ENCODE measurements at regions not wholly inside any gene's neighbourhood (a gene's known extent, or its start where the extent isn't known, plus 50 kb on each side); places are given as distances from the start of the nearest gene placed in this dataset.

- DNase-seq (ENCODE audit: low read depth, low spot score), result no peak
- Histone ChIP-seq H3K4me2 (ENCODE audit: control insufficient read depth, insufficient read depth) (no peak overlapping the region), H3K4me1 (ENCODE audit: control insufficient read depth, insufficient read depth, low read length) (no peaks in the 10 kb centered on the region), H2AFZ (ENCODE audit: control insufficient read depth, low read depth, low read length) (no peak overlapping the region), H3K27me3 (replicated peaks in 1 of 2; ENCODE audit: control insufficient read depth in 2 of 2, insufficient read depth in 2 of 2, low read length in 1 of 2) (no peaks in the 10 kb centered on the region), H3K79me2 (ENCODE audit: control insufficient read depth, insufficient read depth, low read length) (no peaks in the 10 kb centered on the region), H3K4me3 (no peak overlapping the region), H3K36me3 (ENCODE audit: control insufficient read depth in 2 of 2, insufficient read depth in 2 of 2, low read length in 1 of 2) (no peaks in the 10 kb centered on the region), H4K20me1 (ENCODE audit: control insufficient read depth, insufficient read depth) (no peaks in the 10 kb centered on the region), H3K9me3 (replicated peaks; ENCODE audit: control insufficient read depth, insufficient read depth, low read length) (no peaks in the 10 kb centered on the region), H3K9ac (ENCODE audit: control insufficient read depth, insufficient read depth, low read length) (no peak overlapping the region), H3K27ac (ENCODE audit: control insufficient read depth, insufficient read depth) (no peak overlapping the region)
- ChIA-PET POLR2A (no interaction called here), SMC1A (ENCODE audit: uncharacterized antibody, unreplicated experiment) (interaction anchor here (0.6 kb wide), 1 partner anchor 59 kb away, joined by 4 read pairs; no protein-coding TSS in a partner anchor), CTCF (interaction anchor here (0.6 to 0.7 kb wide), 2 partner anchors 24 to 106 kb away, joined by 3 read pairs; no protein-coding TSS in a partner anchor), RAD21 (ENCODE audit: unreplicated experiment) (no interaction called here)
- TF ChIP-seq ZNF384 (IDR thresholded peaks at IDR 0.05; ENCODE audit: borderline replicate concordance, low read depth, low read length) (peak; percentile 53; the same call in 1 of the 2 replicates), NFXL1 (IDR thresholded peaks at IDR 0.05; ENCODE audit: borderline replicate concordance) (no peak), ZSCAN29 (IDR thresholded peaks at IDR 0.05) (no peak), ZBTB4 (CRISPR knock-in tag; IDR thresholded peaks at IDR 0.05) (no peak)
- intact Hi-C loops (cut with micrococcal nuclease; ENCODE audit: unreplicated experiment) (no loop called here), in situ Hi-C loops (cut with MboI) (no loop called here)
- 8% methylated on average over 7 of the region's 8 CpGs for WGBS (ENCODE audit: insufficient coverage, insufficient replicate concordance, low lambda C conversion rate, missing lambda C conversion rate)
- ATAC-seq, result no peak
- no TSS peak for BruUV-seq (replicated peaks)
- no peak for FAIRE-seq
These were observed 194.5 kb upstream of the CDH13 start for GRCh38 chr16:82432261-82432660.

- Histone ChIP-seq H3K4me3 (no peak overlapping the region), H3K4me1 (ENCODE audit: control insufficient read depth, insufficient read depth, low read length) (no peaks in the 10 kb centered on the region), H3K27me3 (replicated peaks in 1 of 2; ENCODE audit: control insufficient read depth in 2 of 2, insufficient read depth in 2 of 2, low read length in 1 of 2) (peaks cover 0 to 2% of the 10 kb centered on the region in 2 experiments; a peak in 1 of 4 replicates), H4K20me1 (ENCODE audit: control insufficient read depth, insufficient read depth) (no peaks in the 10 kb centered on the region), H3K79me2 (ENCODE audit: control insufficient read depth, insufficient read depth, low read length) (no peaks in the 10 kb centered on the region), H3K9ac (ENCODE audit: control insufficient read depth, insufficient read depth, low read length) (no peak overlapping the region), H2AFZ (ENCODE audit: control insufficient read depth, low read depth, low read length) (no peak overlapping the region), H3K9me3 (replicated peaks; ENCODE audit: control insufficient read depth, insufficient read depth, low read length) (no peaks in the 10 kb centered on the region), H3K27ac (ENCODE audit: control insufficient read depth, insufficient read depth) (no peak overlapping the region), H3K36me3 (ENCODE audit: control insufficient read depth in 2 of 2, insufficient read depth in 2 of 2, low read length in 1 of 2) (no peaks in the 10 kb centered on the region), H3K4me2 (ENCODE audit: control insufficient read depth, insufficient read depth) (no peak overlapping the region)
- ChIA-PET CTCF (no interaction called here), RAD21 (ENCODE audit: unreplicated experiment) (no interaction called here), SMC1A (ENCODE audit: uncharacterized antibody, unreplicated experiment) (no interaction called here), POLR2A (no interaction called here)
- in situ Hi-C loops (cut with MboI), result no loop called here
- DNase-seq (ENCODE audit: low read depth, low spot score), result no peak
- WGBS (ENCODE audit: insufficient coverage, insufficient replicate concordance, low lambda C conversion rate, missing lambda C conversion rate), result 21% methylated on average over 4 of the region's 4 CpGs
- ATAC-seq, result no peak
- no peak for FAIRE-seq
- intact Hi-C loops (cut with micrococcal nuclease; ENCODE audit: unreplicated experiment), result no loop called here
- no TSS peak for BruUV-seq (replicated peaks)
- TF ChIP-seq ZBTB40 (IDR thresholded peaks at IDR 0.05; ENCODE audit: borderline replicate concordance), result no peak
- TF ChIP-seq MYB (IDR thresholded peaks at IDR 0.05; ENCODE audit: borderline replicate concordance, low read depth, low read length), result no peak
- no peak for TF ChIP-seq POLR2A (IDR thresholded peaks at IDR 0.05; ENCODE audit: low read depth, low read length)
- TF ChIP-seq SMAD5 (IDR thresholded peaks at IDR 0.05; ENCODE audit: low read depth), result no peak
- TF ChIP-seq FOXK2 (IDR thresholded peaks at IDR 0.05), result no peak
- no peak for TF ChIP-seq RUNX3 (IDR thresholded peaks at IDR 0.05; ENCODE audit: low read length)
- TF ChIP-seq KAT2A (conservative IDR thresholded peaks at IDR 0.05; ENCODE audit: control insufficient read depth, low read depth, low read length), result no peak
- no peak for TF ChIP-seq TCF12 (IDR thresholded peaks at IDR 0.05; ENCODE audit: low read depth, low read length)
These were observed 201.1 kb upstream of the CDH13 start for GRCh38 chr16:82425661-82426060.

Data from GM12878 (cell line).